ENCODE measurements at regions not wholly inside any gene's neighbourhood (a gene's known extent, or its start where the extent isn't known, plus 50 kb on each side); places are given as distances from the start of the nearest gene placed in this dataset.

DNA sequence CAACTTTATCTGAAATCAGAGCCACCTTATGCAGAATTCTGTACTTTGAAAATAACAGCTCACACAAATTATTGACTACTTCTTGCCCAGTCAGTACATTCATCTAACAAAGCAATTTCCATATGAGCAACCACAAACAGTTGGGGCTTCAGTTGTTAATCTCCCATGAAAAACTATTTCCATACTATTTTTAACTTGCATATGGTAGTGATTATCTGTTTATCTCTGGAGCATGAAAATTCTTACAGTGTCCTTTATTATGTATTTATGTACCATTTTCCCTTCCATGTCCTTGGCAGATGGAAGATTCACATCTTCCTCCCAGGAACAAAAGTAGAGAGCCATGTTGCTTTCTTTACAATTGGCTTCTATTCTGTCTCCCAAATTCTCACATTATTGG is 285.7 kb downstream of the CRPPA start:
- TF ChIP-seq POLR2AphosphoS5 (IDR thresholded peaks at IDR 0.05; ENCODE audit: low read depth, low read length) (no peak), TCF7L2 (IDR thresholded peaks at IDR 0.05; ENCODE audit: low read depth, low read length) (no peak), SIN3A (IDR thresholded peaks at IDR 0.05; ENCODE audit: borderline replicate concordance, insufficient read depth, low read depth, low read length) (no peak)
- TF ChIP-seq, protein P1, sequence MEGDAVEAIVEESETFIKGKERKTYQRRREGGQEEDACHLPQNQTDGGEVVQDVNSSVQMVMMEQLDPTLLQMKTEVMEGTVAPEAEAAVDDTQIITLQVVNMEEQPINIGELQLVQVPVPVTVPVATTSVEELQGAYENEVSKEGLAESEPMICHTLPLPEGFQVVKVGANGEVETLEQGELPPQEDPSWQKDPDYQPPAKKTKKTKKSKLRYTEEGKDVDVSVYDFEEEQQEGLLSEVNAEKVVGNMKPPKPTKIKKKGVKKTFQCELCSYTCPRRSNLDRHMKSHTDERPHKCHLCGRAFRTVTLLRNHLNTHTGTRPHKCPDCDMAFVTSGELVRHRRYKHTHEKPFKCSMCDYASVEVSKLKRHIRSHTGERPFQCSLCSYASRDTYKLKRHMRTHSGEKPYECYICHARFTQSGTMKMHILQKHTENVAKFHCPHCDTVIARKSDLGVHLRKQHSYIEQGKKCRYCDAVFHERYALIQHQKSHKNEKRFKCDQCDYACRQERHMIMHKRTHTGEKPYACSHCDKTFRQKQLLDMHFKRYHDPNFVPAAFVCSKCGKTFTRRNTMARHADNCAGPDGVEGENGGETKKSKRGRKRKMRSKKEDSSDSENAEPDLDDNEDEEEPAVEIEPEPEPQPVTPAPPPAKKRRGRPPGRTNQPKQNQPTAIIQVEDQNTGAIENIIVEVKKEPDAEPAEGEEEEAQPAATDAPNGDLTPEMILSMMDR (IDR thresholded peaks at IDR 0.05): no peak
- TF ChIP-seq, protein P2, sequence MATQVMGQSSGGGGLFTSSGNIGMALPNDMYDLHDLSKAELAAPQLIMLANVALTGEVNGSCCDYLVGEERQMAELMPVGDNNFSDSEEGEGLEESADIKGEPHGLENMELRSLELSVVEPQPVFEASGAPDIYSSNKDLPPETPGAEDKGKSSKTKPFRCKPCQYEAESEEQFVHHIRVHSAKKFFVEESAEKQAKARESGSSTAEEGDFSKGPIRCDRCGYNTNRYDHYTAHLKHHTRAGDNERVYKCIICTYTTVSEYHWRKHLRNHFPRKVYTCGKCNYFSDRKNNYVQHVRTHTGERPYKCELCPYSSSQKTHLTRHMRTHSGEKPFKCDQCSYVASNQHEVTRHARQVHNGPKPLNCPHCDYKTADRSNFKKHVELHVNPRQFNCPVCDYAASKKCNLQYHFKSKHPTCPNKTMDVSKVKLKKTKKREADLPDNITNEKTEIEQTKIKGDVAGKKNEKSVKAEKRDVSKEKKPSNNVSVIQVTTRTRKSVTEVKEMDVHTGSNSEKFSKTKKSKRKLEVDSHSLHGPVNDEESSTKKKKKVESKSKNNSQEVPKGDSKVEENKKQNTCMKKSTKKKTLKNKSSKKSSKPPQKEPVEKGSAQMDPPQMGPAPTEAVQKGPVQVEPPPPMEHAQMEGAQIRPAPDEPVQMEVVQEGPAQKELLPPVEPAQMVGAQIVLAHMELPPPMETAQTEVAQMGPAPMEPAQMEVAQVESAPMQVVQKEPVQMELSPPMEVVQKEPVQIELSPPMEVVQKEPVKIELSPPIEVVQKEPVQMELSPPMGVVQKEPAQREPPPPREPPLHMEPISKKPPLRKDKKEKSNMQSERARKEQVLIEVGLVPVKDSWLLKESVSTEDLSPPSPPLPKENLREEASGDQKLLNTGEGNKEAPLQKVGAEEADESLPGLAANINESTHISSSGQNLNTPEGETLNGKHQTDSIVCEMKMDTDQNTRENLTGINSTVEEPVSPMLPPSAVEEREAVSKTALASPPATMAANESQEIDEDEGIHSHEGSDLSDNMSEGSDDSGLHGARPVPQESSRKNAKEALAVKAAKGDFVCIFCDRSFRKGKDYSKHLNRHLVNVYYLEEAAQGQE (IDR thresholded peaks at IDR 0.05; ENCODE audit: insufficient read depth in 1 of 2, low read depth in 2 of 2, low read length in 1 of 2): no peak

Measured in Panc1 (cell line).